ENCODE measurements at regions not wholly inside any gene's neighbourhood (a gene's known extent, or its start where the extent isn't known, plus 50 kb on each side); places are given as distances from the start of the nearest gene placed in this dataset.

- DNase-seq, result no peak
- TF ChIP-seq, protein P1, sequence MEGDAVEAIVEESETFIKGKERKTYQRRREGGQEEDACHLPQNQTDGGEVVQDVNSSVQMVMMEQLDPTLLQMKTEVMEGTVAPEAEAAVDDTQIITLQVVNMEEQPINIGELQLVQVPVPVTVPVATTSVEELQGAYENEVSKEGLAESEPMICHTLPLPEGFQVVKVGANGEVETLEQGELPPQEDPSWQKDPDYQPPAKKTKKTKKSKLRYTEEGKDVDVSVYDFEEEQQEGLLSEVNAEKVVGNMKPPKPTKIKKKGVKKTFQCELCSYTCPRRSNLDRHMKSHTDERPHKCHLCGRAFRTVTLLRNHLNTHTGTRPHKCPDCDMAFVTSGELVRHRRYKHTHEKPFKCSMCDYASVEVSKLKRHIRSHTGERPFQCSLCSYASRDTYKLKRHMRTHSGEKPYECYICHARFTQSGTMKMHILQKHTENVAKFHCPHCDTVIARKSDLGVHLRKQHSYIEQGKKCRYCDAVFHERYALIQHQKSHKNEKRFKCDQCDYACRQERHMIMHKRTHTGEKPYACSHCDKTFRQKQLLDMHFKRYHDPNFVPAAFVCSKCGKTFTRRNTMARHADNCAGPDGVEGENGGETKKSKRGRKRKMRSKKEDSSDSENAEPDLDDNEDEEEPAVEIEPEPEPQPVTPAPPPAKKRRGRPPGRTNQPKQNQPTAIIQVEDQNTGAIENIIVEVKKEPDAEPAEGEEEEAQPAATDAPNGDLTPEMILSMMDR (IDR thresholded peaks at IDR 0.05; ENCODE audit: borderline replicate concordance), result no peak
- H3K36me3 ChIP-seq, result no peaks in the 10 kb centered on the region
These were observed 372.9 kb upstream of the NDST3 start for GRCh38 chr4:117661091-117662072.

DNA sequence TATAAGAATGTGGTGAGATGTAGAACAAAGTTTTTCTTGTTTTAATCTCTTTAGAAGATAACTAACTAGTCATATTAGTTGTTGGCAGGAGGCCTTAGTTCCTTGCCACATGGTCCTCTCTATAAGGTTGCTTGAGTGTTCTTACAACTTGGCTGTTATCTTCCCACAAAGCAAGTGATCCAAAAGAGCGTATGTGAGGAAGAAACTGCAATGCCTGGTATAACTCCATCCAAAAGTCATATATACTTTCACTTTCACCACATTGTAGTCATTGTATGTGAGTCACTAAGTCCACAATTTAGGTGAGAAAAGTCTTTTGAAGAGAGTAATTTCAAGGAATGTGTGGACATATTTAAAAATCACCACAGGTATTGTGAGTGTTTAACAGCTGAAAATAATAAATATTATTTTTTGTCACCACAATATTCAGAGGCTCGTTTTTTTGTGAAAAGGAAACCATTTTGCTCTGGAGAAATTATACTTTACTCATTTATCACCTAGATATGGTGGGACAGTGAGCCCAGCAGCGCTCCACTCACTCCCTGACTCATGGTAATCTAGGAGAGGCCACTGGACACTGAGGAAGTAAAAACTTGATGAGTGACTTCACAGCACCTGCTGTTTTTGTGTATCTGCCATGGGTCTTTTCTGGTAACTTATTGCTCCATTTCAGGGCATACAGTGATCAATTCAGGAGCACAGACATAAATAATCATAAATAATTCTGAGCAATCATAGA is 369.4 kb upstream of the NDST3 start:
- Histone ChIP-seq H3K36me3 (no peaks in the 10 kb centered on the region), H3K4me3 (no peak overlapping the region), H3K9me3 (replicated peaks) (peaks cover 20% of the 10 kb centered on the region), H3K4me1 (no peaks in the 10 kb centered on the region), H3K27ac (replicated peaks) (no peak overlapping the region), H3K27me3 (ENCODE audit: low read depth) (no peaks in the 10 kb centered on the region)
- TF ChIP-seq, protein P1 (IDR thresholded peaks at IDR 0.05; ENCODE audit: borderline replicate concordance), result no peak
- DNase-seq, result no peak
- intact Hi-C loops (cut with micrococcal nuclease), result no loop called here

More at GRCh38 chr4:117661091-117662072, 372.9 kb upstream of the NDST3 start:
- H3K4me1 ChIP-seq, result no peaks in the 10 kb centered on the region
- no peak overlapping the region for H3K4me3 ChIP-seq
- H3K9me3 ChIP-seq (replicated peaks), result peaks cover 26% of the 10 kb centered on the region
- intact Hi-C loops (cut with micrococcal nuclease), result no loop called here
- no peaks in the 10 kb centered on the region for H3K27me3 ChIP-seq (ENCODE audit: low read depth)
- H3K27ac ChIP-seq (replicated peaks), result no peak overlapping the region

GRCh38 chr4:117676153-117676552 is 358.1 kb upstream of the NDST3 start:
- Histone ChIP-seq H3K4me1 (no peaks in the 10 kb centered on the region), H3K27me3 (ENCODE audit: low read depth) (no peaks in the 10 kb centered on the region), H3K27ac (replicated peaks) (no peak overlapping the region), H3K36me3 (no peaks in the 10 kb centered on the region), H3K4me3 (no peak overlapping the region), H3K9me3 (replicated peaks) (peaks cover 42% of the 10 kb centered on the region)
- intact Hi-C loops (cut with micrococcal nuclease), result no loop called here
- DNase-seq, result no peak
- TF ChIP-seq, protein P1 (IDR thresholded peaks at IDR 0.05; ENCODE audit: borderline replicate concordance), result no peak

DNA sequence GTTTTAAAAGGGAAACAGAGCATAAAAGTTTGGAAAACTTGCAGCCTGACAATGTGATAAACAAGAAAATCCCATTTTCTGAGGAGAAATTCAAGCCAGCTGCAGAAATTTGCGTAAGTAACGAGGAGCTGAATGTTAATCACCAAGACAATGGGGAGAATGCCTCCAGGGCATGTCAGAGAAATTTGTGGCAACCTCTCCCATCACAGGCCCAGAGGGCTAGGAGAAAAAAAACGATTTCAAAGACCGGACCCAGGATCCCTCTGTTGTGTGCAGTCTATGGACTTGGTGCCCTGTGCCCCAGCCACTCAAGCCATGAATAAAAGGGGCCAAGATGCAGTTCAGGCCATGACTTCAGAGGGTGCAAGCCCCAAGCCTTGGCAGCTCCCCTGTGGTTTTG is 355.4 kb upstream of the NDST3 start:
- Histone ChIP-seq H3K27ac (replicated peaks) (no peak overlapping the region), H3K27me3 (ENCODE audit: low read depth) (no peaks in the 10 kb centered on the region), H3K4me1 (no peaks in the 10 kb centered on the region), H3K36me3 (no peaks in the 10 kb centered on the region), H3K4me3 (no peak overlapping the region), H3K9me3 (replicated peaks) (peaks cover 31% of the 10 kb centered on the region)
- no peak for DNase-seq
- intact Hi-C loops (cut with micrococcal nuclease), result no loop called here
- TF ChIP-seq, protein P1 (IDR thresholded peaks at IDR 0.05; ENCODE audit: borderline replicate concordance), result no peak

DNA sequence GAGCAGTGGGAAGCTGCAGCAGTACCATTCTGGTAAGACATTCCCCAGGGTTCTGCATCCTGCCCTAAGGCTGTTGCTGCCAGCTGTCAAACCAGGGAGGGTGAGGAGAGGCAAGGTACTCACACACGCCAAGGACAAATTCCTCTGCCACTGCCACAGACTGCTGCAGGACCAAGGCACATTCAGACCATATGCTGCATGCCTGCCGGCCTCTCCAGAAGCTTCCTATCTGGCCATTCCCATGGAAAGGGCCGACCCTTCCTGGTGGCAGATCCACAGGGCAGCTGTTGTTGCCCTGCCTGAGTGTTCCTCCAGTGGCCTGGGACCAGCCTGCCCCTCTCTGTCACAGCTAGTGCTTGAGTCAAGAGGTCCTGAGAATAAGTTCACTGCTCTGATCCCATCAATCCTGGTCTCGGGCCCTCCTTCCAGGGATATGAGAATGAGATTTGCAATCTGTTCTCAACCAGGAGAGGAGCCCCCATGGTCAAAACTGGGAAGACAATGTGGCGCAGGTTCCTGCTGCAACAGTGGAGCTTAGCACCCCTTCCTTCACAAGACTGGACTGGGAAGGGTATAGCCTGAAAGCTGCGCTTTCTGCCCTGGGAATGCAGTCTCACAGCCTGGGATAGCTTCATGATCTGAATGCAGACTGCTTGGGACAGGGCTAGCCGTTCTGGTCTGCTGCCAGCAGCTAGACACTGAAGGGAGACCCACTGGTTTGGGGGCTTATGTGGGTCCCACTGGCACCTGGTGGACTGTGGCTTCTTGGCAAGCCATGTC is 342.5 kb upstream of the NDST3 start:
- Histone ChIP-seq H3K27ac (replicated peaks) (no peak overlapping the region), H3K9me3 (replicated peaks) (peaks cover 21% of the 10 kb centered on the region), H3K4me1 (no peaks in the 10 kb centered on the region), H3K4me3 (no peak overlapping the region), H3K27me3 (ENCODE audit: low read depth) (no peaks in the 10 kb centered on the region), H3K36me3 (no peaks in the 10 kb centered on the region)
- DNase-seq, result no peak
- TF ChIP-seq, protein P1 (IDR thresholded peaks at IDR 0.05; ENCODE audit: borderline replicate concordance), result no peak
- intact Hi-C loops (cut with micrococcal nuclease), result no loop called here
